ENCODE measurements at regions not wholly inside any gene's neighbourhood (a gene's known extent, or its start where the extent isn't known, plus 50 kb on each side); places are given as distances from the start of the nearest gene placed in this dataset.

DNA sequence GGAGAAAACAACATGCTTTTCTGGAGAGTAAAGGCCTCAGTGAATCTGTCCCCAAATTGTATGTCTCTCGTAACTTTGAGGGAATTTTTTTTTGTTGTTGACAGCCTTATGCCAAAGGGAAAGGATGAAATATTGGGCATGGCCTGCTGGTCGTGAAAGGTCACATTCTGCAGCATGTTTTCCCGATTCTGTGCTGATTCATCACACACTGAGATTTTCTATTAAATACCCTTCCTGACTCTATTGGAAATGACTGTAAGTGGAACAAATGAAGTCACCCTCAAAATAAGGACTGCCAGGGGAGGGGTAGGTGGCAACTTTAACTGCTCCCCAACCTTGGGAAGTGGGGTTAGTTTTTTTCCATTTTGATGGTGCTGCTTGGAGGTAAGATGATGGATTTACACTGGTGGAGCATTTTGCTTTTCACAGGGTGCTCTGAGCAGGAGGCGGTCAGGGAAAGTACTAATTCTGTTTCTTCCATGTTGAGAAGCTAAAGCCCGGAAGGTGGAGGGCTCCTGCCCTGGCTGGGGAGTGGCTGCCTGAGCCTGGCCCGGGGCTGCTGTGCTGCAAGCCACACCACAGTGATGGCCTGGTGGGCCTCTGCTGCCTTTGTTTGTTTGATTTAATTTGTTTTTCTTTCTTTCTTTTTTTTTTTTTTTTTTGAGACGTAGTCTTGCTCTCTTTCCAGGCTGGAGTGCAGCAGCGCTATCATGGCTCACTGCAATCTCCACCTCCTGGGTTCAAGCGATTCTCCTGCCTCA lies 116.8 kb upstream of the SPATA13 start:
- TF ChIP-seq CTCF (IDR thresholded peaks at IDR 0.05) (no peak), EP300 (IDR thresholded peaks at IDR 0.05) (no peak), POLR2AphosphoS5 (IDR thresholded peaks at IDR 0.05) (no peak), POLR2A (IDR thresholded peaks at IDR 0.05) (no peak)
